Fibroblast of skin of left biceps (primary cell): ENCODE measurements at regions not wholly inside any gene's neighbourhood (a gene's known extent, or its start where the extent isn't known, plus 50 kb on each side); places are given as distances from the start of the nearest gene placed in this dataset.

ENCODE experiments used
- DNase-seq, 2 experiments: peaks; one replicate each; pipeline ENCODE4 v3.0.0-alpha.2; 2013; ENCODE audit warnings: low read depth in 2 of 2

DNA sequence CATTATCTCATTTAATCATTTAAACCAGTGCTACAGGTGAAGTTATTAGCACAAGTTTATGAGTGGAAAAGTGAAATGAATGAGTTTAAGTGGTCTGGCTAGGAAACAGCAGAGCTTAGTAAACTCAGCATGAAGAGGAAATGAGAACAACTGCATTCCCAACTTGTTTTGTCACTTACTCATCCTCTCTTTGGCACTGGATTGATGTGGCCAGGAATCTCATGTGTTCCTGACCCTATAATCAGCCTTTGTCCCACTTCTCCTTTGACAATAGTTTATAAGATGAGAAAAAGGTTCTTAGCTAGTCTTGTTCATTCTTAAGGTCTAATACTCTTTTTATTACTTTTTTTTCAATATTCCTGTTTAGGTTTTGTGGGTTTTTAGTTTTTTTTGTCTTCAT lies 559.2 kb upstream of the TLE4 start:
- no peak for DNase-seq

DNA sequence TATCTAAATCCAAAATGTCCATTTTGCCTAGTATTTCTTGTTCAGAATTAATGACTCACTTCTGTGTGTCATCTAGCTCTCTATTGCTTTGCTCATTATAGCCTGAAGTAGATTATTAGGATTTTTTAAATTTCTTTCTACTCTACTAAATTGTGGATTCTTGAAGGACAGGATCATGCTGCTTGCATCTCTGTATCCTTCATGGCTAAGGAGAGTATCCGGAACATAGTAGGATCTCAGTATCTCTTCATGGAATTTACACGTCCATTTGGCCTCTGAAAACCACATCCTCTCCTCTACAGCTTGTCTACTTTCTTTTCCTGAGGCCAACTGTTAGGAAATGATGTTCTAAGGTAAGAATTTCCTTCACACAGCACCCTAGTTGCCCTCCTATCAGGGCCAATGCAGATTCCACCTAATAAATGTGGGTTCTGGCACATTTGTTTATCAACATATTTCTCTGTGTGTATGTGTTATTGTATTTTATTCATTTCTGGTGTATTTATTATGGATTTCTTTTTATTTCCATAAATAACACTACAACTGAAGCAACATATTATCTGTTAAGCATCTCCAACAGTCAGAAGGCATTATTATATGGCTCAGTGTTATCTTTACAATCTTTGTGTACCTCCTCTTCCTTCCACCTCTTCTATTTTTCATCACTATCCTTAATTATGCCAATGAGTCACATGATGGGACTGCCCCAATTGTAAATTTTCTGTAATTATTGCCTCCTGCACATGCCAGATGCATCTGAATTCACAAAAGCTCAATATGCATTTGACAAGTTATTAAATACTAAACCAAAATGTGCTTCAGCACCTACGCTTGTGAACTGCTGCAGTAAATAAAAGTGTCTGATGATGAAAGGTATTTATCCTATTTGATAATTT lies 557.8 kb upstream of the TLE4 start:
- no peak for DNase-seq

DNA sequence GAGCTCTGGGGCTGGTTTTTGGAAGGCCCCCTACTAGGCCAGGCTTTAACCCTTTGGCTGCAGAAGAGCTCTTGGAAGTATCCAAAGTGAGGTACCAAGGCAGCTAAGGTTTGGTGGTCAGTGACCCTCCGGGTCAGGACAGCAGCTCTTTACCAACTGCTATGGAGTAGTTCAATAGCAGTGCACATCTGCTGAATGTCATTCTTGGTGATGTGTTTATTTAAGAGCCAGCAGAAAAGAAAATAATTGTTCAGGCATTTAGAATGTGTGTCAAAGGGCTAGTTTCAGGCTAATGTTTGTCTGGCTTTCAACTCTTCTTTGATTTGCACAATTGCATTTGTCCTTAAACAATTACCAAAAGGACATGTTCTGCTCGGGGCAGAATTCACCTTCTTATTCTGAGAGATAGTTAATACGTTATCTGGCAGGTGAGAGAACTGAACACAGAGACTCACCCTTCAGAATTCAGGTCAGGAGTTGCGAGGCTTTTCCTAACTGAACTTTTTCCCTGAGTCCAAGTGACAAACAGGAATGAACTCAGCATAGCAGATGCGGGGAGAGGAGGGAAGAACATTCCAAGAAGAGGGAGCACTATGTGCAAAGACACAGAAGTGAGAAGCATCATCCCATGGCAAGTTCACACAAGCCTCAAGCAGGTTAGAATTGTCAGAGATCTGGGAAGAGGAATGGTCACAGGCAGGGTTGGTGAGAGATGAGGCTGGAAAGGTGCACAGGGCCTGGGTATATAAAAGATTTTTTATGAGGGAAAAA lies 556.7 kb upstream of the TLE4 start:
- no peak for DNase-seq

DNA sequence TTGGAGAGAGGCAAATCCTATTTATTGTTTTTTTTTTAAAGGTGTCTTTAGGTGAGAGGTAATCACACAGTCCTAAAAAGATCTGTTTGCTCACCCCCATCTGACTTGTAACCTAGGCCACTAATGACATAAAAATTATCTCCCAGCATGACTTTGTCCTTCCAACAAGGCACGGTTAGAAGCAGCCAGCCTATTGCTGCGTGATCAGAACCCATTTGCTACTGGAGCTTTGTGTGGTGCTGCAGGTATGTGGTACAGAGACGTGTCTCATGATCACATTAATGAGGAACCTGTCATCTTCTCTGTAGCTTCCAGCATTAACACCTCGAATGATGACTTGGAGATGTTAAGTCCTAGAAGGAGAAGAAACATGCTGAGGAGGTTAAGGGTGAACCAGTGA lies 555.8 kb upstream of the TLE4 start:
- DNase-seq: no peak

DNA sequence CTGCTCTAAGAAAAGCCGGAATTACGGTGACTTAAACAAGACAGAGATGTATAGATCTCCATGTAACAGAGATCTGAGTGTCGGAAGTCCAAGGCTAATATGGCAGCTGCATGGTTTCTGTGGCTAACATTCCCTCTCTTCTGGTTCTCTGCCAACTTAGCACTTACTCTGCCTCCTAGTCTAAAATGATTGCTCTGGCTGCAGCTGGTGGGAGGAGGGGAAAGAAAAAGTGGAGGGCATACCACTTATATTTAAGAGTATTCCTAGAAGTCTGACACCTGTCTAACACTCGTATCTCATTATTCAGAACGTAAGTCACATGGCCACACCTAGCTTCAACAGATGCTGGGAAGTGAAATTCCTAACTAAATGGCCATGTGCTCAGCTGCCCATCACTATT lies 551.5 kb upstream of the TLE4 start:
- no peak for DNase-seq

DNA sequence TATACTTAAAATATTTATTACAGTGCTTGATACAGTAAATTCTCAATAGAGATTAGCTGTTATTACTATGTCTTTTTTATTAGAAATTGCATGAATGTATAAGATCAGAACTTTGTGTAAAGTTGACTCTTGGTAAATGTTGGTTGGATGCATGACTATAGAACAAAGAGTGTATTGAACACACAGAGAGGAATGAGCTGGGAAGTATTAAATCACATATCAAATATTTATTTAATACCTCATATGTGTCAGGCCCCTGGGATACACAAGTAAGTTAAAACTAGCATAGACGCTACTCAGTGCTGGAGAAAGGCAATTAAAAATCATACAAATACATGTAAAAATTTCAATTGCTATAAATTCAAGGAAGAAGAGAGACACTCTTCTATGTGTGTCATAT lies 550.7 kb upstream of the TLE4 start:
- DNase-seq: no peak

DNA sequence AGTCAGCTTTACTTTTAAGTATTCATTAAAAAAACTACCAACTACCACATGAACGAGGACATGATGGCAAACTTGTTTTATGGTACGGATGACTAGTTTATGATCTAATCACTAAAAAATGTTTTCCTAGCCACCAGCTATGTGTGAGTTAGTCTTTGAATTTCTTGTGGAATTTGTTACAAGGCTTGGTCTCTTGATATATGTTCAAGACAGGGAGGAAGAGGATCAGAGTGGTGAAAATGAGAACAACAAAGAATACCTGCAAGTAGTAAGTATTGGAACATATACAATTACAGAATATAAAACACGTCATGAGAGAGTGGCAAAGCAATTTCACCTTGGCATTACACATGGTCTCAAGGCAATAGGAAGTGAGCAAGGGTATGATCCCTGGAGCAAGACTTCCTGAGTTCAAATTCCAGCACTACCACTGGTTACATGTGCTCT lies 548.6 kb upstream of the TLE4 start:
- DNase-seq: peak; percentile 83 to 87

DNA sequence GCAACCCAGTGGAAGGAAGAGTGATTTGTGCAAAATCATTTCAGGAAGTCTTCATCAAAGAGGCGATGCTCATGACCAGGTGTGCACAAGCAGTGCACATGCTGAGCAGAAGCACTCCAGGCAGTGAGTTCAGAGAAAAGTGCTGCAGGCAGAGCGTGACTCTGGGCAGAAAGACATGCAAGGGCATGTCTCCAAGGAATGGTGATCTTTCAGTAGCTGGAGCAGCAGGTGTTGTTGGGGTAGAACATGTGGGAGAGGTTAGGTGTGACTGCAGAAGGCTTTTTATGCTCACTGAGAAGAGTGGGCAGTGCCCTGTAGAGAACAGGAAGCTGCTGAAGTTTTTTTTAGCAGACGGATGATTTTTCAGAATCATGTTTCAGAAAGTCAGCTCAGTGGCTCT lies 545.4 kb upstream of the TLE4 start:
- DNase-seq: no peak

DNA sequence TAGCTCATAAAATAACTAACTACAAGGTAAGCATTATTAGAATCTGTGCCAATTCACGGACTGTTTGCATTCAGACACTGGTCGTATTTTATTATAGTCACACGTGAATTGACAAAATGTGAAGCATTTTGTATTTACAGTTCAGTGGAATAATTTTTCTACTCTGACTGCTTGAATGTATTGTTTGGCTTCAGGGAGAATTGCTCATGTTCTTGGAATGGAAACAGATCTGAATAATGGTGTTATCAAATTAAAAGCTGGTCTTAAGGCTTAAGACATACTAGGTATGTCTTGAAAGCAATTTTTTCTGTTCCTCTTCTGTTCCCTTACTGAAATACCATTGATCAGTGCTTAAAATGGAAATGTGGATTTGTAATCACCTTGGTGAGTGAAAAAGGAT lies 543.7 kb upstream of the TLE4 start:
- no peak for DNase-seq

DNA sequence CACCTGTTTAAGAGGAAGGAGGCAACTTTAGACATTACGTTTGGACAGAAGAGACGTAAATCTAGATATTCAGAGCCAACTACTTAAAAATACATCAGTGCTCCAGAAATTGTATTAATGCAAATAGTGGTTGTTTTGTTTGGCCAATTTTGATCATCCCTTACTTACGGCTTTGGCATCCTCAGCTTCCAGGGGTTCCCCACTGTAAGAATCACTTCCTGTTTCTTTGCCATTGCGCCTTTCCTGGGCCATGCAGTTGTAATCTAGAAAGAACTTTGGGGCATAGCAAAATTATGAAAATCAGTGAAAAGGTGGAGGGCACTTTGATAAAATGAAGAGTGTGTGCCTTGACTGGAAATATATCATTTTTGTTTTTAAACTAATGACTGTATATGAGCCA lies 537.2 kb upstream of the TLE4 start:
- DNase-seq: no peak

DNA sequence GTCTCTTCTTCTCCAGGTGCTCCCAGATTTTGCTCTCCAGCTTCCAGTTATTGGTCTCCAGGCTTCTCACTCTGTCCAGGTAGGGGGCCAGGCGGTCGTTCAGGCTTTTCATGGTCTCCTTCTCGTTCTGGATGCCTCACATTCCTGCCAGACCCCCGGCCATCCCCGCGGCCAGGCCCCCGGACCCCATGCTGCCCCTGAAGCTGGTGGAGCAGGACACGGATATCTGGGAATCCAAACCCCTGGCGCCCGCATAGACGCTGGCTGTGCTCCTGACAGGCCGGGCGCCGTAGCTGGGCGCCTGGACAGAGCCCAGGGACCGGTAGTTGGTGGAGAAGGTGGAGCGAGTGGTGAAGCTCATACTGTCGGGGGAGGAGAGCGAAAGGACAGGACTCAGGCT lies 534.4 kb upstream of the TLE4 start:
- DNase-seq: no peak

DNA sequence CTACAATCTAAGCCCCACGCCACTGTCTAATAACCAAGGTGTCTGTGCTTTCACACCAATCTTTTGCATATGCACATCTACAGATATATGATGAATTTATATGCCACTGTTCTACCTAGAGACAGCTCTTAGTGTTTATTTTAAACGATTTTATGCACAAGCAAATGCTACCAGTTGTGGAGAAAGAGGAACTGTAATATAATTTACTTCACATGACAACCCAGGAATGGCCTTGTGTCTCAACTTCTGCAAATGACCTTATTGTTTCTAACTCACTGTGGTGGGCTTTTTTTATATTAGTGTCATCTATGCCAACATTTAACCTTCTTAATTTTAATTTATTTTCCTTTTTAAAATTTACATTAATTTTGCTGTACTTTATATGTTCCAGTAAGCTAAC lies 531.1 kb upstream of the TLE4 start:
- DNase-seq: no peak

DNA sequence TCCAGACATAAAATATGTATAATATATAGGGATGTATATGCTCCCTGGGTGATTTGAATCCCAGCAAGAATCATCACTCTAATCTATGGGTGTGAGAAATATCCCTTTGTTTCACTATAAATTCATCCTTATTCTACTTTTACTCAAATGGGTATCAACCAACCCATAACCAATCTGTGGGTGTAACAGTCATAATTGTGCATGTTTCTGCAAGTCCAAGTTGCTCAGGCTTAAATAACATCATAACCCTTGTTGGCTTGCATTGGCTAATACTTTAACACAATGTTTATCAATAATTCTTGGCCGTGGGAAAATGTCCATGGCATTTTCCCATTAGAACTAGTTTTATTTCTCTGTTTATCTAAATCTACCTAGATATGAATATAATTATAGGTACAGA lies 530.5 kb upstream of the TLE4 start:
- no peak for DNase-seq

DNA sequence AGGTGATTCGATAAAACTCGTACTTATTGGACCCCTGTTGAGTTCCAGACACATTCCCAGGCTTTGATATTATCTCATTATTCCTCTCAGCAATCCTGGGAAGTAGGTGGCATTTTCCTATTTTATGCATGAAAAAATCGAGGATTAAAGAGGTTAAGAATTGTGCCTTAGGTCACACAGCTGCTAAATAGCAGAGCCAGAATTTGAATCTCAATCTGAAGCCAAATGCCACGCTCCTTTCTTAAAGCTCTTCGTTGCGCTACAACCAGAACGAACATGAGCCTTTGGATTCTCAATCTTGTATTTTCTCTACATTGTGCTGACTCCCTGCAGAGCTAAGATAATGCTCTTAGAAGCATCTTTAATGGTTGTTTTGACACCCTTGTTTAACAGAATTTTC lies 527.8 kb upstream of the TLE4 start:
- no peak for DNase-seq

DNA sequence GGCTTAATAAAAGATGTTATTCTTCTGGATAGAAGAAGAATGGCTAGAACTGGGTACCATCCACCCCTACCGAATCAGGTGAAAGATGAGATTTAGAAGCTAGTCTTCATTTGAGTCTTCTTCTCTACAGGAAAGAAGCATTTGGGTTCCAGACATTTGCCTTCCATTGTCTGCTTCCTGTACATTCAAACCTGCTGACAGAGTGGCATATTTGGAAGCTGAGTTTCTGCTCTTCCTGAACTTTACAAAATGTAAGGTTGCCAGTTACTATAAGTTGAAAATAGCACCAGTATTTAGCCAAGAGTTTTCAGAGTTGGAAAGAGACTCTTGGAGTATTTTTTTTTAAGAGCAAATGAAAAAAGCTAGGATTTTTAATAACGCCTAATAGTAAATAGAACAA lies 525.4 kb upstream of the TLE4 start:
- DNase-seq: no peak

DNA sequence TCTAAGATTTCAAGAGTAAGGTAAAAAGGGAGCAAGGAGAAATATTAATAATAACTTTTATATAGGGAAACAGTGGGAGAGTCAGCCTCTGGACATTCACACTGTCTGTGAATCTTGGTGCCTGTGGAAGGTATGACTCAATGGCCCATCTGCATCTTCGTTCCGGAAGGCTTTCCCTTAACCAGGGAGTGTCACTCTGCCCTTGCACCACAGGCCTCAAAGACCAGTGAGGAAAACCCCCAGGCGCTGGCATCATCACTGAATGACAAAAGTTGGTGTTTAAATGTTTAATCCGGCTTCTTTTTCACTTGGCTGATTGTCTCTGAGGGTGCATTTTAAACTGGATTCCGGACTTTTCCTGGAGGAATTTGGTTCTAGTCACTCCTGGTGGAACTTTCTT lies 522.4 kb upstream of the TLE4 start:
- no peak for DNase-seq

DNA sequence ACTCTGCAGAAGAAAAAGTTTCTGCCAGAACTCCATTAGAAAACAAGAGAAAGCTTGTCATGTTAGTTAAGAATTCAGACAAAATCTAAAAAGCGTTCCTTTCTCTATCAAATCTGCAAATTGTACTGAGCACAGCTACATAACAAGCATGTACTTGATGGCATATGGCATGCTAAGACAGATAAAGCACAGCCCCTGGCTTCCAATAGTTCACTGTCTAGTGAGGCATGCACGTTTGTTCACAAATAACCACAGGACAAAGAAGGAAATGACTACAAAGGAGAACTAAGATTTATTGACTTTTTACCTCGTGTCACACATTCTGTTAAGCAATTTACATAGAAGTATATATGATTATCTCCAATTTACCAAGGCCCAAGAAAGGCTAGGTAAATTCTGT lies 518.2 kb upstream of the TLE4 start:
- no peak for DNase-seq

DNA sequence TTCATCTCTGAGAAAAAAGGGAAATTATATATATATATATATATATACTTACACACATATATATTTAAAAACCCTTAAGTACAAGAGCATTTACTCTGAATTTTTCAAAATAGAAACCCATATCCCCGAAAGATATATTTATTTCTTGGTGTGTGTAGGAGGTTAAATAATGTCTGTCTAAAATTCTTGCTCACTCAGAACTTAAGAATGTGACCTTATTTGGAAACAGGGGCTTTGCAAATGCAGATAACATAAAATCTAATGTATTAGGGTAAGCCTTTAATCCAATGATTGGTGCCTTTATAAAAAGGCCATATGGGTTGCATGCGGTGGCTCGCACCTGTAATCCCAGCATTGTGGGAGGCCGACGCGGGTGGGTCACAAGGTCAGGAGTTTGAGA lies 517.3 kb upstream of the TLE4 start:
- peak; percentile 8 to 13 for DNase-seq

DNA sequence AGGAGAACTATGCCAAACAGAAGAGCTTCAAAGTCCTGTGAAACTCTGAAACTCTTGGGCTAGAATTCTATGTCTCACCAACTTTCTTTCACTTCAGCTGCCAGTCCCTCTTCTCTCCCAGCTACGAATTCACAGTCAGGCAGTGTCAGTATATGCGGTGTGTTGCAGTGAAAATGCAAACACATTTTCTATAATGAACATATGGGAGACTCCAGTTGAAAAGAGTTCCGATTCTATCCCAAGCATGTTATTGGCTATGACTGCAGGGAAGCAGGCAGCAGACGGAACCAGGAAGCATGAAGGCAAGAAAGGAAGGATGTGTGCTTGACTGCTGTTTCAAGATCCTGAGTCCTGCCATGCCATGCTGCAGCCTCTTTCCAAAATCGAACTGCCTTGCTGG lies 515.7 kb upstream of the TLE4 start:
- DNase-seq: no peak

DNA sequence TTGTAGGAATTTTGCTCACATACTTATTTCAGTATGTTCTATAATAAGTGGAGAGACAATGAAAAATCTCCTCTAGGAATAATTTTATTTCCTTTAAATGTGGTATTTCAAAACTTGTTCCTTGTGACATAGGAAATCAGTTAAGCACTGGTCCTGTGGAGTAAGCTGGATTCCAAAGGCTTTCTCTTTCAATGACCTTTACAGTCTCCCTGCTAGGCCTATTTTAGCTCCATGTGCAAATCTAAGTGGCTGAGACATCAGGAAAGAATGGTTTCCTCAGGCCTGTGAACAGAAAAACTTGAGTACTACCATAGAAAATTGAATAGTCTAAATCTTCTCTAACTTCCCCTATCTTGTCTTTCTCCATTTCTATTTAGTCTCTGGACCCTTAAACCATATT lies 514.2 kb upstream of the TLE4 start:
- DNase-seq: no peak

DNA sequence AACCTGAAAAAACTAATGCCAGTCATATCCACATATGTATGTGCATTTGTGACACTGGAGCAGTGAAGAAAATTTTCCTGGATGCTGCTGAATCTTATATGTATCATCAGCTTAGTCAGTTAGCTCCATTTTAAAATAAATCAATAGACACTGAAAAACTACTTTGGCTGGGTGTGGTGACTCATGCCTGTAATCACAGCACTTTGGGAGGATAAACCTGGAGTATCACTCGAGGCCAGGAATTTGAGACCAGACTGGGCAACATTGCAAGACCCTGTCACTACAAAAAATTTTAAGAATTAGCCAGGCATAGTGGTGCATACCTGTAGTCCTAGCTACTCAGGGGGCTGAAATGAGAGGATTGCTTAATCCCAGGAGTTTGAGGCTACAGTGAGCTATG lies 511.0 kb upstream of the TLE4 start:
- no peak for DNase-seq

DNA sequence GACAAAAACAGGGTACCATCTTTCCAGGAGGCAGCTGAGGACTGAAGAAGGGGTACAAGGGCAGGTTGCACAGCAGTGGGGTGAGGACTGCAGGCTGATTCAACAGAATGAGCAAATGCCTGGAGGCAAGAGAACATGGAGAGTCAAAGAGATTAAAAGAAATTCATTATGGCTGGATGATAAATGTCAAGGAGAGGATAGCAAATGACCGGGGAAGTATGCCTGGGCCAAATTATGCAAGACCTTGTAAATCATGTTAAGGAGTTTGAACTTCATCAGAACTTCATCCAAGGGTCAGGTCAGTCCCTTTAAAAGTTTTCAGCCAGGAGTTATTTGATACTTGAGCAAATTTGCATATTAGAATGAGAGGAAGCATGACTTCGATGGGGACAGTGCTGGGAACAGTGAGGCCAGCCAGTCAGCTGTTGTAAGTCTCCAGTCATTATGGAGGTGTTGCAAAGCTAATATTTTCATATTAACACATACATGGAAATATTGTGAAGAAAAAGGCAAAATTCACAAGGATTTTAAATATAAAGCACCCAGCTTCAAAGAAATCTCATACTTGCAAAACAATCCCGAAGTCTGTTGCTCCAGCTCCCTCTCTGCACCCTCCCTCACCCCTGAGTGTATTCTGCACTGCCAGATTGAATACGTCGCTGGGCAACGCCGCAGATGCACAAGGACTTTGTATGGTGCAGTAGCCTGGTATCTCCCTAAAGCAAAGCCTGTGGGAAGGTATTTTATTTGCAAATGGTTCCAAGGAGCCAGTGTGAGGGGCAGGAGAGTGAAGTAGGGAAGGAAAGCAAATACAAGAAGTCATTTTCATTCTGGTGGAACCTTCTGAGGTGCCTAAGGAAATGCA lies 509.8 kb upstream of the TLE4 start:
- no peak for DNase-seq
